Pons (tissue), 1 donor: ENCODE measurements at regions not wholly inside any gene's neighbourhood (a gene's known extent, or its start where the extent isn't known, plus 50 kb on each side); places are given as distances from the start of the nearest gene placed in this dataset.

Experiments
- DNase-seq: peaks from one replicate; pipeline ENCODE4 v3.0.0-alpha.2; 2016; ENCODE audit warnings: low spot score

DNA sequence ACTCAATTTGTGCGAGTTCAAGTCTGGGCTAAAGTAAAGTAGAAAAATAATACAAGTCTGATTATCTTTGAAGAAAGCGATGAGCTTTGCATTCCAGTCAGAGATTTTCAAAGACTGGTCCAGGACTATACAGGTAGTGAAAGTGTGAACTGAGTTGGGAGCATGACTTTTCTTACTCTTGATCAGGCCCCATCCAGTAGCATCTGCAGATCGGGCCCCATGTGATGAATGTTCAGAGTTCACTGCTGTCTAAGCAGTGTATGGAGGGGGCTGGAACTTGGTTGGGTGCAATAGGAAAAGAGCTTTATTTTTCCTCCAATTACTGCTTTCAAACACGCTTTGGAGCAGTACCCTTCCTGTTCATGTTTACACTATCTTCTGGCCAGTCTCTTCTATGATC, 747.4 kb upstream of the ID2 start:
- no peak for DNase-seq

DNA sequence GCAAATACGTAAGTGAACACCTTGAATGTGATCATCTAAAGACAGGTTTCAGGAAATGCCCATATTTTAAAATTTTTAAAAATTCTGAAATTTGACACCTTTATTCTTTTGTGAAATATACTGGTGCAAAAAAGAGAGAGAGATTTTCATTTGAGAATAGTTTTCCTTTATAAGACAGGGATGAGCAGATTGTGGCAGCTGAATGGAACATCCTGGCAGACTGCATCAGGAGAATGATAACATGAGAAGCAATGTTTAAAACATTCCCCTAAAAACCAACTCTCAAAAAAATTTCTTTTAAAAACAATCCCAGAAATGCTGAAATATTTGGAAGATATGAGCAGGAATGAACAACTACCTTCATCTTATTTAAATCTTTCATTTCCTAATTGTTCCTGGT, 744.8 kb upstream of the ID2 start:
- DNase-seq = no peak

GRCh38 chr2:7940723-7941122, 741.1 kb upstream of the ID2 start:
- DNase-seq = no peak

DNA sequence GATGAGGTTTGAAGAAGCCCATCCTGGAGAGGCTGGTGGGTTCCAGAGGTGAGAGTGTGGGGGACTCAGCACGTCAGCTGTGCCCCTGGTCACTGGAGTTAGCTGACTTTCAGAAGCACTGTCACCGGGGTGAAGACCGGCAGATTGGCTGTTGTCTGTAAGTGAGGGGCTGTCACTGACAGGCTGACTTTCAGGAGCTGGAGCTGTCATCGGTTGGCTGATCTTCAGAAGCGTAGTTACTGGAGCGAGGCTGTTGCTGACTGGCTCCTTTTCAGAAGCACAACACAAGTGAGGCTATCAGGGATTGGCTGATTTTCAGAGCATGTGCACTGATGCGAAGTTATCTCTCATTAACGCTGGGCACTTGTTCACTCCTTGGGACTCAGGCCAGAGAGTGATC, 738.4 kb upstream of the ID2 start:
- DNase-seq = no peak

GRCh38 chr2:7945026-7945425, 736.8 kb upstream of the ID2 start:
- no peak for DNase-seq

DNA sequence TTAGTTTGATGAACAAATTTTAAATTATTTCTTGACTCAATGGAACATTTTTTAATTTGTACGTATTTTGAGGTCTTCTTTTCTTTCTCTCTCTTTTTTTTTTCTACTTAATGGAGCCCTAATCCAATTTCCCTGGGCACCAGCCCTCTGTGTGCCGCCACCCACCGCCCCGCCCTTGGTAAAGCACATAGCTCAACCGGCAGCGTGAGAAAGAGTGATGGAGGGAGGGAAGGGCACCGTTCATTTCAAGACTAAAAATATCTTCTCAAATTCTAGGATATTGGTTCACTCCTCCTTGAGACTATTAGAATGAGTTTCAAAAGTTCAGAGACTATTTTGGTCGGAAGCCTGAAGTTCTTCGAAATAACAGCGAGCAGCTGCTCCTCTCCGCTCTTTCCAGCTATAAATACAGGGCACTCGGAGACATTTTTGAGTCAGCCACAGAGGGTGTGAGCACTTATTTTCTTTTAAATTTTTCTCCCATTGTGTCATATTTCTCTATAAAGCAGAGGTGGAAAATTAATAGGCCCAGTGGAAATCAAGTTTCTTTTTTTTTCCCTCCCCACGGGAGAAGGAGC, 731.7 kb upstream of the ID2 start:
- no peak for DNase-seq

- DNase-seq = no peak
Measured at GRCh38 chr2:7951001-7951400, 730.9 kb upstream of the ID2 start.

DNA sequence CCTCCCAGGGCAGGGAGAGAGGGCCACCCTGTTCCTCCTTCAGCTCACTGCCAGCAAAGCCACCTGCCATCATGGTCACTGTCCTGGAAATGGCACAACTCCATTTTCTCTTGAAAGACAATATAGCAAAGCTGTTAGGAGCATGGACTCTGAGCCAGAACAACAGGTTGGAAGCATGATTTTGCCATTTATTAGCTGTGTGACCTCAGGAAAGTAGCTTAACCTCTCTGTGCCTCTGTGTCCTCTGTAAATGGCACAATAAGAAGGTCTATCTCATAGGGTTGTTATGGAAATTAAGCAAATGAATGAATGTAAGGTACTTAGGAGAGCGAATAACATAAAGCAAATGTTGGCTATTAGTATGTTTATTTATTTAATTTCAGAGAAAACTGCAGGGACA, 730.4 kb upstream of the ID2 start:
- DNase-seq = no peak

- no peak for DNase-seq
Measured at GRCh38 chr2:7952046-7952745, 729.7 kb upstream of the ID2 start.

GRCh38 chr2:7953195-7953594, 728.7 kb upstream of the ID2 start:
- DNase-seq = no peak

- DNase-seq = no peak
Measured at GRCh38 chr2:7954234-7954633, 727.6 kb upstream of the ID2 start.

GRCh38 chr2:7956126-7956689, 725.6 kb upstream of the ID2 start:
- no peak for DNase-seq

- no peak for DNase-seq
Measured at GRCh38 chr2:7961550-7961949, 720.3 kb upstream of the ID2 start.

- no peak for DNase-seq
Measured at GRCh38 chr2:7962161-7962560, 719.7 kb upstream of the ID2 start.

GRCh38 chr2:7963787-7964186, 718.1 kb upstream of the ID2 start:
- DNase-seq = no peak

- DNase-seq = no peak
Measured at GRCh38 chr2:7966032-7966431, 715.8 kb upstream of the ID2 start.

DNA sequence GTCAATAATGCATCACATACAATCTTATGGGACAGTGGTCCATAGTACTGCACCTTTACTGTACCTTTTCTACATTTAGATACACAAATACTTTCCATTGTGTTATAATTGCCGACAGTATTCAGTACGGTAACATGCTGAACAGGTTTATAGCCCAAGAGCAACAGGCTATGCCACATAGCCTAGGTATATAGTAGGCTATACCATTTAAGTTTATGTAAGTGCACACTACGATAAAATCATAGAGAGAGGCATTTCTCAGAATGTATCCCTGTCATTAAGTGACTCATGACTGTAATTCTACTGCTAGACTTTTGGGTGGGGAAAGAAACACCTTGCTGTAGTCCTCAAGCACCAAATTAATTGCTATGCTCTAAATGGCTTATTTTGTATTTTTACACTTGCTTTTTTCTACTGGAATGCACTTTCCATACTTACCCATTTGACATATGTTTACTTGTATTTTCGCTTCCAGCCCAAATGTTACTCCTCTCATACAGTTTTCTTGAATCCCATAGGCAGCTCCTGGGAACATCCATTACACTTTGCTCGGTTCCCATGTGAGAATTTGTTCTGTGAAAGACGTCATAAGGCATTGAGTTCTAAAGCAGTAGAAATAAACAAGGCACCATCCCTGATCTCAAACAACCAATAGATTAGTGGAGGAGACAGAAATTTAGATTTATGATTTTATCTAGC, 714.0 kb upstream of the ID2 start:
- DNase-seq = no peak

DNA sequence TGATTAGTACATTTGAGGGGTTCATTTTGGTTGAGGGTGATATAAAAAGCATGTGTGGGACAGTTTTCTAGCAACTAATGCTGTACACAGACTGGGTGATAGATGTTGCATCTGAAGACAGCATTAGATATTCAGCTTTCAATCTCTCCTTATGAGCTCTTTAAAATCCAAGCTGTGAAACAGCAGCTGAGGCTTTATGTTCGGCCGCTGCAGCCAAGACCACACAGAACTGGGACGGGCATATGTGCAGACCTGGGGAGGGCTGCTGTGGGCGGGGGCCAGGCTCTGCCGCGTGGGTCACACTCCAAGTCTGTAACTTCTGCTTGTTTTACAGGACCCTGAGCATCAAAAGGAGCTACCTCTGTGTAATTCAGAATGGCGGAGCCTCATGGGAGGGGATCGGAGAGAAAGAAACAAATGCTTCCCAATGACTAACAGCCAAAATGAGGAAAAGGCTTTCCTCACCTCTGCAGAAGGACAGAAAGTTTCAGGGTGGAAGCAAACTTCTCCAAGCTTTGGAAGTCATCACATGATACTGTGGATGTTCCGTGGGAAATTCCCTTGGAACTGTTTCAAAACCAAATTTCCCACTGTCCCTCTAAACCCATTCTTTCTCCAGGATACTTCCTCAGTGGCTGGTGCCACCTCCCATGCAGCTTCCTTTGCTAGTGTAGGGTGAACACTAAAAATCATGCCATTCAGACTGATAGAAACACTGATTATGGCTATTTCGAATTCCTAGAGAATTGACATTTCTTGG, 711.9 kb upstream of the ID2 start:
- DNase-seq = no peak

DNA sequence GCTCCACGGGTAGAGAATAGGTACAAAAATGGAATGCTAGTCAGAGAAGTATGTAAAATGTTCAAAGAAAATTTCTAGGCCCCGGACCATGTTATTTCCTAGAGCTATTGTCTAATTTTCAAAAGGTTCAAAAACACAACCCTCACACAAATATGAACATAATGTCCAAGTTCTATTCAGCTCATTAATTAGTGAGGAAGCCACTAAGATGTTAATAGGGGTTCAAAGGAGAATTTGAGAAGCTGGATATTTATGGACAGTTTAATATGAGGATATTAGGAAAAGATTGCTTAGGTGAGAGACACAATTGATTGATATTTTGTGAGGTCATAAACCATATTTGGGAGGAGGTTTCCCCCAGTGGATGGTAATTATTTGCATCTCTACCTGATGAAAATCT, 710.6 kb upstream of the ID2 start:
- no peak for DNase-seq

GRCh38 chr2:7971841-7972240, 710.0 kb upstream of the ID2 start:
- no peak for DNase-seq

DNA sequence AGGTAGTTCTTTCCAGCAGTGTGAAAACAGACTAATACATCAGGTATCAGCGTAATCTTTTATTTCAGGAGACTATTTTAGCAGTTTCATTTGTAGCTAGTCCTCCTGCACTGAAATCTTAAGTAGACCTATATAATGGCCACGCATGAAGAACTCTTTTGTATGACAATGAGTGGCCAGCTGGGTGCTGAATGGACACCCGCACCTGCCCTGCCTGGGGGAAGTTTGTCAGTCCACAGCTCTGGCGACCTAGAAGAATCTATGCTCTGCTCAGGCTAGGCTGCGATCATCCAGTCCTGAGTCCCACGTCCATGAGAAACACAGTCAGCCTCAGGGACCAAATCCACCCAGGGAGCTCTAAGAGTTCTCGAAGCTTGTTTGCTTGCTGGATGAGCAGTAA, 709.2 kb upstream of the ID2 start:
- DNase-seq = no peak

DNA sequence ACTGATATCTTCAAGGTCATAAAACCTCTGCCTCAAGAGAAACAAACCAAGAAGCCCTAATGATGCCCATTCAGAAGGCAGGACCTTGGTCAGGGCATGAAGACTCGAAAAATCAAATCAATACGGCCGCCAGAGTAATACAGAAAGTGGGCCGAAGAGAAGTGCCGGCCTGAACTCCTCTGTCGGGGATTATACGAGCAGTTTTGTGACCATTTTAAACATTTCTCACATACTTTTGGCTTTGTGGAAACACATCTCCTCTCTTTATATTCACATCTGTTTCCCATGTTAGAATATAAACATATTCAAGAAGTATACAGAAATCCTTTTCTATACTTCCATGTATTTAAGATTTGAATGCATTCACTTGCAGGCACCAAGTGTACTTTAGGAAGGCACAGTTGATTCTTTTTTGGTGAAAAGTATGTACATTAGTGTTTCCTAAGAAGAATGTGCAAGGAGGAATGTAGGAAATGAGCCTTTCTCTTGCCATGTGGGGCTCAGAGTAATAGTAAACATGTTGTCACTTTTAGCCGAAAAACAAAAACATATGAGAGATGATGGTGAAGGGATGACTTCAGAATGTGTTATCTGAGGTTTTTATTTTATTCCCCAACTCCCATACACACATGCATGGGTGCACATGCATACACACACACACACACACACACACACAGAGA, 707.9 kb upstream of the ID2 start:
- no peak for DNase-seq
